Activated T-cell treated with anti-CD3 and anti-CD28 coated beads for 4 hours (primary cell): ENCODE measurements at regions not wholly inside any gene's neighbourhood (a gene's known extent, or its start where the extent isn't known, plus 50 kb on each side); places are given as distances from the start of the nearest gene placed in this dataset.
"Not testable (repeated sequence)": the region's sequence is repeated elsewhere in the genome, so short reads cannot be mapped to it uniquely, and the experiment has no call there.

ENCODE experiments used
- DNase-seq: peaks from one replicate; pipeline ENCODE4 v3.0.0-alpha.2; 2020

DNA sequence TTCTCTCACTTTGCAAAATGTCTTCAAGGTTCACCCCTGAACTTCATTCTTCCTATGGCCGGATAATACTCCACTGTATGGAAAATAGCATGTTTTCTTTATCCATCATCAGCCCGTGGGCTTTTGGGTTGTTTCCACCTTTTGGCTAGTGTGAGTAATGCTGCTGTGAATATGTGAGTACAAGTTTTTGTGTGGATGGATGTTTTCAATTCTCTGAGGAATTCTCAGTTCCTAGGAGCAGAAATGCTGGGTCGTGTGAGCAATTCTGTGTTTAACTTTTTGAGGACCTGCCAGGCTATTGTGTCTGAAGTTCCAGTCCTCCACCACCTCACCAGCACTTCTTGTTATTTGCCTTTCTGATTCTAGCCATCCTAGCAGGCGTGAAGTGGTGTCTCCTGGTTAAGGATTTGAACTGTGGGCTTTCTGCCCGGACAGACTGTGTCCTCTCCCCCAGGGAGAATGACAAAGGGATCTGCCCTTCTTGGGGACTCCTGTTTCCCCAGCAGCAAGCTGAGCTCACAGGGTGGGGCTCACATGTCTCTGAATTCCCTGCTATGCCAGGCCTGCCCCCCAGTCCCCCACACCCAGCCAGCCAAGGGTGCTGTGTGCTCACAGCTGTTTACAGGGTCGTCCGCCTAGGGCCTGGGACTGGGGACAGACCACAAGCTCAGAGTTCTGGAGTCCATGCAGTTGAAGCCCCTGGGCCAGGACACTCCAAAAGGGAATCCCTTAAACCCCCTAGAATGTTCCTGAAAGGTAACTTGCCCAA, 92.2 kb upstream of the CIBAR2 start:
- no peak for DNase-seq

DNA sequence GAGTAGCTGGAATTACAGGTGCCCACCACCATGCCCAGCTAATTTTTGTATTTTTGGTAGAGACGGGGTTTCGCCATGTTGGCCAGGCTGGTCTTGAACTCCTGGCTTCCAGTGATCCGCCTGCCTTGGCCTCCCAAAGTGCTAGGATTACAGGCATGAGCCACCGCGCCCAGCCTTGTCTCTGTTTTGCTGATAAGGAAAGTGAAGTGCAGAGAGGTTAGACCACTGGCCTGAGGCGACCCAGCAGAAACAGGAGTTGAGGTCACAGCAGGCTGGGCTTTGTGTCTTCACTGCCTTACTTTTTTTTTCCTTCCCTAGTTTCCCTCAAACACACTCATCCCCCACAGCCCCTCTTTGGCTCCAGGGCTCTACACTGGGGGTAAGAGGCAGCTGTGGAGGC, 93.0 kb upstream of the CIBAR2 start:
- not testable (repeated sequence) for DNase-seq

GRCh38 chr16:85205747-85206471, 93.6 kb upstream of the CIBAR2 start:
- no peak for DNase-seq

GRCh38 chr16:85206472-85207356, 94.4 kb upstream of the CIBAR2 start:
- DNase-seq: no peak

GRCh38 chr16:85207357-85207921, 95.2 kb upstream of the CIBAR2 start:
- DNase-seq: no peak

- no peak for DNase-seq
These were observed 95.9 kb upstream of the CIBAR2 start for GRCh38 chr16:85208181-85208580.

- no peak for DNase-seq
These were observed 96.6 kb upstream of the CIBAR2 start for GRCh38 chr16:85208643-85209520.

GRCh38 chr16:85209526-85210121, 97.4 kb upstream of the CIBAR2 start:
- DNase-seq: no peak

DNA sequence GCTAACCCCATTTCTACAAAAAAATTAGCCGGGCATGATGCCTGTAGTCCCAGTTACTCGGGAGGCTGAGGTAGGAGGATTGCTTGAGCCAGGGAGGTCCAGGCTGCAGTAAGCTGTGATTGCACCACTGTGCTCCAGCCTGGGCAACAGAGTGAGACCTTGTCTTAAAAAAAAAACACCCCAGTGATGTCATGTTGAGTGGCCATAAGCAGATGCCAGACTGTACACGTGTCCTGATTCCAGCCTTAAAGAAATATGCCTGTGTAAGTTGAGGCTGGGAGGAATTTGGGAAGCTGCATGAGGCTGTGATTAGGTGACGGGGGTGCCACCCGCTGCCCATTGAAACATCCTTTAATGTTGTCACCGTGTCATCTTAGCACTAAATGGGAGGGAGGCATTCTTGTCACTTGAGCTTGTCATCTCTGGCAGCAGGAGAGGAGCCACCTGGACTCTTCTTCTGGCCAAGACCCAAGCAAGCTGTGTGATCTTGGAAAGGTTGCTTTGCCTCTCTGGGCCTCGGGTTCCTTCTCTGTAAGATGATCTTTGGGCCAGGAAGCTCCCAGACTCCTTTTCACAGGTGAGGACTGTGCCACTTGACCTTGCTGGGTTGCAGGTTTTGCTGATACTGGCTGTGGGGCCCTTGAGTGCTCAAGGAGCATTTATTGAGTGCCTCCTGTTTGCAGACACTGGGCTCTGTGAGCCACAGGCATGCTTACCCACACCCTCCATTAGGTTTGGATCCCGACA, 98.3 kb upstream of the CIBAR2 start:
- DNase-seq: no peak

DNA sequence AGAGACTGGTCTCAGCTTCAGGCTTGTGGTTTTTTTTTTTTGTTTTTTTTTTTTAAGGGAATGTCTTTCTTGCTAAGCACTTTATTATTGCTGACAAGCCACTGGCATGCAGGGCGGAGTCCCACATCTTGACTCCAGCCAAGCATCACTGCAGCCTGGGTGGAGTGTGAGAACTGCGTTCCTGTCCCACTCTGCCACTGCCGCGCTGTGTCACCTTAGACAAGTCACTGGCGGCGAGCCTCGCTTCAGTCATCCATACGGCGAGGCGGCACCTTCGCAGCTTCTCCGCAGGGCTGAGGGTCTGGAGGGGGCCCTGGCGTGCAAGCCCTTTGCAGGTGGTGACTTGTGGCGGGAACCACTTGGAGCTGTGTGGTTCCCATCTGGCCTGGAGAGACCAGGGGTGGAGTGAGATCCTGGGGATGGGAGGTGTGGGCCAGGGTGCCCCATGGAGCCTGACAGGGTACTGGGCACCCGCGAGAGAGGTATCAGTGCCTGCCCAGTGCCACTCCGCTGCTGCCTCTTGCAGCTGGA, 99.1 kb upstream of the CIBAR2 start:
- DNase-seq: no peak

DNA sequence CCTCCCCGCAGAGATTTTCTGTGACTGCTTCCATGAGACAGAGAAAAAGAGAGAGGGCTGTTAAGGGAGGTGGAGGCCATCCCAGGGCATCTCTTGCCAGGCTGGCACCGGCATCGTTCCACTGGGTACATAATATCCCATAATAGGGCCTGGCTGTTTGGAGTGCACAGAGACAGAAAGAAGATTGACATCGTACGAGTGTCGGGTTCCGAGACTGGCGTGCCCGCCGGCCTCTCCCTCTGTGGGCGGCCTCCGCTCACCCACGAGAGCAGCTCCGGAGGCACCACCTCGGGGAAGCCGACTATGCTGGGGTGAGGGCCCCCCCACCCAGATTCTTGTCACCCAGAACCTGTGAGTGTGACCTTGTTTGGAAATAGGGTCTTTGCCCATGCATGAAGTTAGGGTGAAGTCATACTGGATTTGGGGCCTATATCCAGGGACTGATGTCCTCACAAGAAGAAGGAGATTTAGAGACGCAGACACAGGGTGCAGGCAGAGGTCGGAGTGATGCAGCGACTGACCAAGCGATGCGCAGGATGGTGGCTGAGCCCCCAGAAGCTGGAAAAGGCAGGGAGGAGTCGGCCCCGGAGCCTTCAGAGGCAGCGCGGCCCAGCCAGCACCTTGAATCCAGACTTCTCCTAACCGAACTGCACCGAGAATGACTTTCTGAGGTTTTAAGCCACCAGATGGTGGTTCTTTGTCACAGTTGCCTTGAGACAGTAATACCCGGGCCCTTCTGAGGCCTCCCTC, 101.8 kb upstream of the CIBAR2 start:
- no peak for DNase-seq

DNA sequence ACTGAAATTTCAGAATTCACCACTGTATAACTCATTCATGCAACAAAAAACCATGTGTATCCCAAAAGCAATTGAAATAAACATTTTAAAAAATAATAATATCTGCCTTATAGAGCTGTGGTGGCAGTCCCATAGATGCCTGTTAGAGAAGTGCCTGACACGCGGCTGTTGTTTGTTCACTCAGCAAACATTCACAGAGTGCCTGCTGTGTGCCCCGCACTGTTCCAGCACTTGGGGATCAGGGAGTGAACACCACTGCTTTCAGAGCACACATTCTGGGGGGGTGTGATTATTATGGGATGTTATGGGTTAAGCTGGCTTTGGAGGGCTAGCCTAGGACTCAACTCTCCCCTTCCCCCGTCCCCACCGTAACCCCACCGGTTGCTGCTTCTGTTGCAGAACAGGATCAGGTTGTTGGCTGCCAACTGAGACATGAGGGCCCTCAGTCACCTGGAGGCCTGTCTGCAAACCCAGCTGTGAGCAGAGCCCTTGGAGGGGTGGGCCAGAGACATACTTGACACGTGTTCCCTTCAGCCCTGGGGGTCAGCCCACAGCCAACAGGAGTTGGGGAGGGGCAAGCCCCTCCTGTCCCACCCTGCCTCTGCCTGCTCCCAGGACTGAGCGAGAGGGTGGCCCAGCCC, 103.3 kb upstream of the CIBAR2 start:
- no peak for DNase-seq

DNA sequence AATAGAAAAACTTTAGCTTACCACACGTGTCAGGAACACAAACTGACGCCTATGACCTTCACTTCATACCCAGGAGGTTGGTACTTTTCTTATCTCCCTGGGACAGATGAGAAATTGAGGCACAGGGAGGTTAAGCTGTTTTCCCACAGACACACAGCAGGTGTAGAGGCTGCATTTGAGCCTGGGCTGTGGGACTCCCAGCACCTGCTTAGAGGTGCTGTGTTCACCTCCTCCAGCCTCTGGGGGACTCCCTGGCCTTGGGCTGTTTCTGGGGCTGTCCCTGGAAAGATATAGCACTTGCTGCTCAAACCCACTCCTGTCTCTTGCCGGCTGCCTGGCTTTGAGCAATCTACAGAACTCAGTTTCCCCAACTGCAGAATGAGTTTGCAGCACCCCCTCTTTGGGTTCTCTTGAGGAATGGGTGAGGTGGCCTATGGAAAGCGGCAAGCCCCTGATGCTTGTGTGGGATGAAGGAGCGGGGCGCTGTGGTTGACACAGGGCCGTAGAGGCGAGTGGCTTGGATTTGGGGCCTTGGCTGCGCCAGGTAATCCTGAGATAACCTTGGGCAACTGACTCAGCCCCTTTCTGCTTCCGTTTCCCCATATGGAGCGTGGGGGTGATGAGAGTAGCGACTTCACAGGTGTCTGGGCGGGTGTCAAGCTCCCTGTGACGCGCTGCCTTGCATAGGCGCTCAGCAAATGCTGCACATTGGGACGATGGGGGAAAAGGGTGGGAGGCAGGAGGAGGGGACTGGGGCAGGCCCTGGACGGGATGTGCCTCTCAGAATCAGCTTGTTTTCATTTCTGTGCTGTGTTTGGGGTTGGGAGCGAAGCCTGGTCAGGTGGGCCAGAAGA, 104.5 kb upstream of the CIBAR2 start:
- DNase-seq: no peak

- DNase-seq: no peak
These were observed 108.0 kb upstream of the CIBAR2 start for GRCh38 chr16:85220125-85220839.

GRCh38 chr16:85220964-85221731, 108.9 kb upstream of the CIBAR2 start:
- DNase-seq: no peak

GRCh38 chr16:85221771-85222154, 109.5 kb upstream of the CIBAR2 start:
- no peak for DNase-seq
